Endothelial cell (in vitro differentiated cells): ENCODE measurements at regions not wholly inside any gene's neighbourhood (a gene's known extent, or its start where the extent isn't known, plus 50 kb on each side); places are given as distances from the start of the nearest gene placed in this dataset.

Experiments
- DNase-seq: peaks from one replicate; pipeline ENCODE4 v3.0.0; 2021; ENCODE audit warnings: low spot score
- H3K27ac Mint-ChIP-seq: one replicate; pipeline ENCODE4 v1.8.0; 2021; ENCODE audit warnings: mixed read lengths, inconsistent platforms; ENCODE audit not compliant: unreplicated experiment
- H3K27me3 Mint-ChIP-seq: one replicate; pipeline ENCODE4 v1.8.0; 2021; ENCODE audit warnings: mild to moderate bottlenecking, moderate library complexity, mixed read lengths, inconsistent platforms; ENCODE audit not compliant: unreplicated experiment
- H3K36me3 Mint-ChIP-seq: one replicate; pipeline ENCODE4 v1.8.0; 2021; ENCODE audit warnings: mild to moderate bottlenecking, low read depth, mixed read lengths, inconsistent platforms; ENCODE audit not compliant: unreplicated experiment
- H3K4me1 Mint-ChIP-seq: one replicate; pipeline ENCODE4 v1.8.0; 2021; ENCODE audit warnings: mild to moderate bottlenecking, mixed read lengths, inconsistent platforms; ENCODE audit not compliant: unreplicated experiment
- H3K4me3 Mint-ChIP-seq: one replicate; pipeline ENCODE4 v1.8.0; 2021; ENCODE audit warnings: mild to moderate bottlenecking, mixed read lengths, inconsistent platforms; ENCODE audit not compliant: unreplicated experiment
- H3K9me3 Mint-ChIP-seq: one replicate; pipeline ENCODE4 v1.8.0; 2021; ENCODE audit warnings: mixed read lengths, inconsistent platforms; ENCODE audit not compliant: unreplicated experiment
- CTCF ChIP-seq: fragments of 200-600 bp; sonication (generic); IDR thresholded peaks from one replicate; pipeline ENCODE4 v1.5.0; 2021; ENCODE audit warnings: antibody characterized with exemption; ENCODE audit not compliant: unreplicated experiment

GRCh38 chr7:12508554-12508953, 62.0 kb upstream of the SCIN start:
- H3K4me1 Mint-ChIP-seq: no peaks in the 10 kb centered on the region
- no peaks in the 10 kb centered on the region for H3K27me3 Mint-ChIP-seq
- DNase-seq: no peak
- H3K36me3 Mint-ChIP-seq: no peaks in the 10 kb centered on the region
- H3K9me3 Mint-ChIP-seq: no peaks in the 10 kb centered on the region
- no peak overlapping the region for H3K4me3 Mint-ChIP-seq
- TF ChIP-seq CTCF: no peak
- H3K27ac Mint-ChIP-seq: no peak overlapping the region

GRCh38 chr7:12517451-12517850, 53.1 kb upstream of the SCIN start:
- no peaks in the 10 kb centered on the region for H3K9me3 Mint-ChIP-seq
- DNase-seq: no peak
- H3K4me3 Mint-ChIP-seq: no peak overlapping the region
- TF ChIP-seq CTCF: no peak
- H3K4me1 Mint-ChIP-seq: no peaks in the 10 kb centered on the region
- no peaks in the 10 kb centered on the region for H3K36me3 Mint-ChIP-seq
- no peak overlapping the region for H3K27ac Mint-ChIP-seq
- H3K27me3 Mint-ChIP-seq: no peaks in the 10 kb centered on the region

- Mint-ChIP-seq H3K4me1 (no peaks in the 10 kb centered on the region), H3K36me3 (no peaks in the 10 kb centered on the region), H3K27ac (no peak overlapping the region), H3K27me3 (no peaks in the 10 kb centered on the region), H3K9me3 (no peaks in the 10 kb centered on the region), H3K4me3 (no peak overlapping the region)
- DNase-seq: peak; percentile 34
- peak; percentile 76 for TF ChIP-seq CTCF
Observed at GRCh38 chr7:12518920-12519681, 51.4 kb upstream of the SCIN start.

GRCh38 chr7:12519682-12520009, 50.9 kb upstream of the SCIN start:
- TF ChIP-seq CTCF: no peak

More at GRCh38 chr7:12519682-12520009, 50.9 kb upstream of the SCIN start:
- H3K27me3 Mint-ChIP-seq: no peaks in the 10 kb centered on the region
- H3K27ac Mint-ChIP-seq: no peak overlapping the region
- no peaks in the 10 kb centered on the region for H3K4me1 Mint-ChIP-seq
- H3K4me3 Mint-ChIP-seq: no peak overlapping the region
- DNase-seq: no peak
- no peaks in the 10 kb centered on the region for H3K9me3 Mint-ChIP-seq
- H3K36me3 Mint-ChIP-seq: no peaks in the 10 kb centered on the region
